Testis (tissue), 2 donors: ENCODE measurements at regions not wholly inside any gene's neighbourhood (a gene's known extent, or its start where the extent isn't known, plus 50 kb on each side); places are given as distances from the start of the nearest gene placed in this dataset.

ENCODE experiments used
- DNase-seq: peaks from one replicate; pipeline ENCODE4 v3.0.0-alpha.2; 2019
- H3K27ac ChIP-seq, 2 donors: fragments of 200-600 bp; sonication (generic); one replicate each; pipeline ENCODE4 v1.5.1; 2019
- H3K27me3 ChIP-seq: fragments of 200-600 bp; sonication (generic); one replicate; pipeline ENCODE4 v1.5.1; 2019
- H3K36me3 ChIP-seq: fragments of 200-600 bp; sonication (generic); one replicate; pipeline ENCODE4 v1.5.1; 2017; ENCODE audit warnings: low read depth; ENCODE audit errors: missing control alignments
- H3K4me1 ChIP-seq: fragments of 200-600 bp; sonication (generic); one replicate; pipeline ENCODE4 v1.5.1; 2019
- H3K4me3 ChIP-seq, 2 donors: fragments of 200-600 bp; sonication (generic); one replicate each; pipeline ENCODE4 v1.5.1; 2017 to 2019
- H3K9me3 ChIP-seq: fragments of 200-600 bp; sonication (generic); one replicate; pipeline ENCODE4 v1.5.1; 2017
- POLR2A ChIP-seq: fragments of 450-650 bp; IDR thresholded peaks from one replicate; pipeline ENCODE4 v1.6.1; 2017; ENCODE audit warnings: antibody characterized with exemption, mild to moderate bottlenecking, moderate library complexity
- WGBS, 2 donors: methylation state at CpG; one replicate each; pipeline ENCODE4 v1.1.5; 2018; 5-methylcytosine and 5-hydroxymethylcytosine counted together
- intact Hi-C: fragments of 100-400 bp; cut with DNase I; formaldehyde crosslinking; loops from one replicate; pipeline ENCODE4 v1.15.1; 2023; ENCODE audit warnings: low total_unique reads
- TF ChIP-seq, protein P1 (sequence below), 3 experiments: fragments of 450-650 bp in 2 of 3; fragments of 200-600 bp in 1 of 3; sonication (generic) in 1 of 3; IDR thresholded peaks; one replicate each; pipeline ENCODE4 v1.5.1; 2016 to 2019; ENCODE audit warnings: antibody characterized with exemption in 3 of 3, mild to moderate bottlenecking in 2 of 3, moderate library complexity in 1 of 3

DNA sequence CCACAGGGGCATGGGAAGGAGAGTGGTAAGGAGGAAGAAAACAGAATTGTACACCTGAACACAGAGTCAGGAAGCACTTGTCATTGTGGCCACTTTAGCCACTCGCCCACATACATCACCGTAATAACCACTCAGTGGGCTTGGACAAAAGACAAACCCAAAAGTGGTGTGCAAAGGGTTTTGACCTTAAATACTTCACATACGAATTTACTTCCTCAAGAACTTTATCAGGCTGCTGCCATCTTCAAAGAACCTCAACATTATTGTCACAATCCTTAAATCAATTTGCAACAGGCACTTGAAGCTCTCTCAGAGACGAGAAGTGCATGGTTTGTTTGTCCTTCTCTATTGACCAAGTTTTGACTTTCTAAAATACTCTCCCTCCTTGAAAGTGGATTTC lies 187.3 kb upstream of the EGLN3 start:
- Histone ChIP-seq H3K36me3 (no peaks in the 10 kb centered on the region), H3K9me3 (no peaks in the 10 kb centered on the region), H3K27ac (no peak overlapping the region), H3K4me1 (no peaks in the 10 kb centered on the region), H3K27me3 (no peaks in the 10 kb centered on the region), H3K4me3 (no peak overlapping the region)
- WGBS, 2 donors = 82 to 89% methylated on average over 4 of the region's 4 CpGs
- no peak for TF ChIP-seq POLR2A
- TF ChIP-seq, protein P1, sequence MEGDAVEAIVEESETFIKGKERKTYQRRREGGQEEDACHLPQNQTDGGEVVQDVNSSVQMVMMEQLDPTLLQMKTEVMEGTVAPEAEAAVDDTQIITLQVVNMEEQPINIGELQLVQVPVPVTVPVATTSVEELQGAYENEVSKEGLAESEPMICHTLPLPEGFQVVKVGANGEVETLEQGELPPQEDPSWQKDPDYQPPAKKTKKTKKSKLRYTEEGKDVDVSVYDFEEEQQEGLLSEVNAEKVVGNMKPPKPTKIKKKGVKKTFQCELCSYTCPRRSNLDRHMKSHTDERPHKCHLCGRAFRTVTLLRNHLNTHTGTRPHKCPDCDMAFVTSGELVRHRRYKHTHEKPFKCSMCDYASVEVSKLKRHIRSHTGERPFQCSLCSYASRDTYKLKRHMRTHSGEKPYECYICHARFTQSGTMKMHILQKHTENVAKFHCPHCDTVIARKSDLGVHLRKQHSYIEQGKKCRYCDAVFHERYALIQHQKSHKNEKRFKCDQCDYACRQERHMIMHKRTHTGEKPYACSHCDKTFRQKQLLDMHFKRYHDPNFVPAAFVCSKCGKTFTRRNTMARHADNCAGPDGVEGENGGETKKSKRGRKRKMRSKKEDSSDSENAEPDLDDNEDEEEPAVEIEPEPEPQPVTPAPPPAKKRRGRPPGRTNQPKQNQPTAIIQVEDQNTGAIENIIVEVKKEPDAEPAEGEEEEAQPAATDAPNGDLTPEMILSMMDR (IDR thresholded peaks at IDR 0.05) = no peak
- intact Hi-C loops = no loop called here
- no peak for DNase-seq

DNA sequence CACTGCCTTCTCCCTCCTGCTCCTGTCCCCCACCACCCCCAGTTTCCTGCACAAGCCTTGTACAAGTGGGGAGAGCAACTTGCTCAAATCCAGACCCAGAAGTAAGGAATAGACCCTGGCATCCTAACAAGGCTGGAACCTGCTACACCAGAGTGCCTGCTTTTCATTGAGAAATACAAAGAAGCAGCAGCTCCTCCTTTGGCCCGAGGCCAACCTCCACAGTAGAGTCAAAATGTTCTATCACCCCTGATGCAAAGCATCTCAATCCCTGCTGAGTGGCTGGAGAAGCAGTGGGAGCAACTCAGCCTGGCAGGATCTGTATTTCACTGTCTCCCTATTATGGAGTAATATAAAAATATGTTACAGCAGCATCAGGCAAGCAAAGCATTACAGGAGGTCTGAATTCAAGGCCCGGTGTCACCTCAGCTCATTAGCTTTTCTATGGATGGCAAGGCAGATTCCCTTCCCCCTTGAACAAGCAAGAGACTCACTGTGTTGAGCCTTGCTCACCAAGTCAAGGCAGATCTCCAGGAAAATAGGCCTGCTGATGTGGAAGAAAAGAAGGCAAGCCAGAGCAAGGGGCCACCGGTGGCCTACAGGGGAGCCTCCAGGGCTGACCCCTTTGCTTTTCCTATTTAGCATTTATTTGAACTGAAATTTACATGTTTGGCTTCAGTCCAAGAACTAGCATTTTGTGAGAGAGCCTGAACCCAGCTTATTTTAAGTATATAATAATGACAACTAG lies 186.3 kb upstream of the EGLN3 start:
- intact Hi-C loops = no loop called here
- no peak overlapping the region for H3K27ac ChIP-seq
- DNase-seq = no peak
- no peaks in the 10 kb centered on the region for H3K27me3 ChIP-seq
- no peak for TF ChIP-seq POLR2A
- TF ChIP-seq, protein P1 (IDR thresholded peaks at IDR 0.05) = no peak
- no peaks in the 10 kb centered on the region for H3K9me3 ChIP-seq
- WGBS, 2 donors = 78 to 80% methylated on average over 3 of the region's 3 CpGs
- no peaks in the 10 kb centered on the region for H3K36me3 ChIP-seq
- no peaks in the 10 kb centered on the region for H3K4me1 ChIP-seq
- no peak overlapping the region for H3K4me3 ChIP-seq

DNA sequence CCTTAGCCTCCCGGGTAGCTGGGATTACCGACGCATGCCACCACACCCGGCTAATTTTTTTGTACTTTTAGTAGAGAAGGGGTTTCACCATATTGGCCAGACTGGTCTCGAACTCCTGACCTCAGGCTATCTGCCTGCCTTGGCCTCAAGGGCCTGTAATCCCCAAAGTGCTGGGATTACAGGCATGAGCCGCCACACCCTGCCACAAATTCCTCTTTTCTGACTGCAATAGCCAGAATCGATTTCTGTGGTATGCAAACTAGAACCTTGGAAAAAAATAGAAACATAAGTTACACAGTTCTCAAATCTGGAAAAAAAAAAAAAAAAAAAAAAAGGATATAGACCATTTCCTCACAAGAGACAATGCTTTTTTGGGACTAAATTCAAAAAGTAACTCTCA lies 184.6 kb upstream of the EGLN3 start:
- Histone ChIP-seq H3K9me3 (no peaks in the 10 kb centered on the region), H3K4me3 (no peak overlapping the region), H3K27me3 (no peaks in the 10 kb centered on the region), H3K27ac (no peak overlapping the region), H3K4me1 (no peaks in the 10 kb centered on the region), H3K36me3 (no peaks in the 10 kb centered on the region)
- WGBS, 2 donors = 87 to 93% methylated on average over 7 of the region's 7 CpGs
- TF ChIP-seq, protein P1 (IDR thresholded peaks at IDR 0.05) = no peak
- TF ChIP-seq POLR2A = no peak
- intact Hi-C loops = no loop called here
- no peak for DNase-seq

GRCh38 chr14:34134484-34134883 lies 183.6 kb upstream of the EGLN3 start:
- no peak for DNase-seq
- intact Hi-C loops = no loop called here
- no peak for TF ChIP-seq POLR2A
- 92% methylated on average over 3 of the region's 3 CpGs for WGBS, 2 donors
- H3K36me3 ChIP-seq = no peaks in the 10 kb centered on the region
- no peak overlapping the region for H3K27ac ChIP-seq
- H3K4me3 ChIP-seq = no peak overlapping the region
- H3K4me1 ChIP-seq = no peaks in the 10 kb centered on the region
- no peaks in the 10 kb centered on the region for H3K9me3 ChIP-seq
- no peaks in the 10 kb centered on the region for H3K27me3 ChIP-seq

DNA sequence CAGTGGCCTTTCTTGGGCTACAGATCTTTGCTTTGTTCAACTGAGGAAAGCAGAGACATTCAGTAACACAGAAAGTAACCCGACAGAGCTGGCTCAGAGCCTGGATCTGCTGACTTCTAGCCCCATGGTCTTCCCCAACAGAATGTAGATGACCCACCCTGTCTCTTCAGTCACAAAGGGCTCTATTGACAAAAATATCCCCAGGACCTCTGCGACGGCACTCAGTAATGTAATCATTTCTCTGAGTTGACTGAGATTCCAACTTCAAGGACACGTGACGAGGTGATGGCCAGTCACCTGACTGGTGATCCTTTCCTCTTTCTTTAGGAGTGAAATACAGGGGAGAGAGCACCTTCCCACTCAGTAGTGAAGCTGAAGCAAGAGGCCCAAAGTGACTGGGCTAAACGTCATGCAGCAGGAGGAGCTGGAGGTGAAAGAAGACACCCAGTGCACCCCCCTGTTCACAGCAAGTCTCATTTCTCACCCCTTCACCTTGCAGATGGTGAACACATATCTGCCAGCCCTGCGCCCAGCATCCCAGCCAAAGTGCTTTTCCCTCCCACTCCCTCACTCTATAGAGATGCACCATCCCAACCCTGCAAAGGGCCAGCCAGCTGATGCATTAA lies 179.2 kb upstream of the EGLN3 start:
- no peaks in the 10 kb centered on the region for H3K36me3 ChIP-seq
- no peak for TF ChIP-seq POLR2A
- TF ChIP-seq, protein P1 (IDR thresholded peaks at IDR 0.05) = no peak
- 71 to 77% methylated on average over 7 of the region's 7 CpGs for WGBS, 2 donors
- intact Hi-C loops = no loop called here
- no peaks in the 10 kb centered on the region for H3K27me3 ChIP-seq
- H3K4me1 ChIP-seq = no peaks in the 10 kb centered on the region
- no peak overlapping the region for H3K4me3 ChIP-seq
- no peak overlapping the region for H3K27ac ChIP-seq
- no peaks in the 10 kb centered on the region for H3K9me3 ChIP-seq
- DNase-seq = no peak
